OCI-LY7 (cell line): ENCODE measurements at regions not wholly inside any gene's neighbourhood (a gene's known extent, or its start where the extent isn't known, plus 50 kb on each side); places are given as distances from the start of the nearest gene placed in this dataset.

ENCODE experiments used
- BruUV-seq: library from RNA; stranded (reverse); fragments of 400-500 nt; replicated peaks from 2 replicates; lab custom pipeline; 2021; lab: Mats Ljungman, UMichigan
- CTCF ChIA-PET: fragments of 300-600 bp; sonication (Branson Sonifier 250); formaldehyde crosslinking; loops from one replicate; lab custom pipeline; 2022; ENCODE audit warnings: antibody characterized with exemption; ENCODE audit not compliant: unreplicated experiment; lab: Charles Lee
- POLR2A ChIA-PET: fragments of 300-600 bp; sonication (Branson Sonifier 250); formaldehyde crosslinking; loops from one replicate; lab custom pipeline; 2022; ENCODE audit warnings: antibody characterized with exemption; lab: Charles Lee
- DNase-seq: peaks from one replicate; pipeline ENCODE4 v3.0.0-alpha.2; 2015; ENCODE audit warnings: low spot score
- H2AFZ ChIP-seq: fragments of 200-600 bp; sonication (generic), shearing (Covaris generic); 2 replicates; pipeline ENCODE4 v1.6.1; 2014; ENCODE audit warnings: mild to moderate bottlenecking, antibody characterized with exemption, low read length, moderate library complexity
- H3K27ac ChIP-seq: fragments of 200-600 bp; sonication (generic); 2 replicates; pipeline ENCODE4 v1.5.1; 2014; ENCODE audit warnings: mixed run types, low read depth, mild to moderate bottlenecking, moderate library complexity, low read length, inconsistent platforms; ENCODE audit not compliant: poor library complexity, severe bottlenecking
- H3K36me3 ChIP-seq: fragments of 200-600 bp; sonication (generic); 2 replicates; pipeline ENCODE4 v1.6.1; 2014; ENCODE audit warnings: mild to moderate bottlenecking, antibody characterized with exemption, low read length, moderate library complexity, mixed read lengths; ENCODE audit not compliant: insufficient read depth
- H3K4me1 ChIP-seq: fragments of 200-600 bp; sonication (generic); 2 replicates; pipeline ENCODE4 v1.5.1; 2014; ENCODE audit warnings: mild to moderate bottlenecking, low read length; ENCODE audit not compliant: insufficient read depth, poor library complexity, severe bottlenecking
- H3K4me2 ChIP-seq: fragments of 200-600 bp; sonication (generic); 2 replicates; pipeline ENCODE4 v1.6.1; 2014; ENCODE audit warnings: mild to moderate bottlenecking, low read length
- H3K4me3 ChIP-seq: fragments of 200-600 bp; sonication (generic); 2 replicates; pipeline ENCODE4 v1.5.1; 2014; ENCODE audit warnings: mild to moderate bottlenecking, low read depth, low read length; ENCODE audit not compliant: poor library complexity, severe bottlenecking
- H3K79me2 ChIP-seq: fragments of 200-600 bp; sonication (generic); 2 replicates; pipeline ENCODE4 v1.6.1; 2016; ENCODE audit warnings: low read depth, mild to moderate bottlenecking, low read length, moderate library complexity, mixed read lengths; ENCODE audit not compliant: insufficient read depth
- H3K9me2 ChIP-seq: fragments of 200-600 bp; sonication (generic); 2 replicates; pipeline ENCODE4 v1.6.1; 2016; ENCODE audit warnings: mild to moderate bottlenecking, low read length, mixed read lengths; ENCODE audit not compliant: insufficient read depth
- H3K9me3 ChIP-seq: fragments of 200-600 bp; sonication (generic); 2 replicates; pipeline ENCODE4 v1.6.1; 2014; ENCODE audit warnings: mild to moderate bottlenecking, mixed run types, low read length, mixed read lengths
- H4K20me1 ChIP-seq: fragments of 200-600 bp; sonication (generic); 2 replicates; pipeline ENCODE4 v1.6.1; 2014; ENCODE audit warnings: mild to moderate bottlenecking, antibody characterized with exemption, low read length, moderate library complexity, mixed read lengths; ENCODE audit not compliant: insufficient read depth
- EZH2phosphoT487 ChIP-seq: fragments of 200-600 bp; sonication (generic); IDR thresholded peaks from 2 replicates; pipeline ENCODE4 v1.6.1; 2018; ENCODE audit warnings: low read depth, borderline replicate concordance, mild to moderate bottlenecking, mixed run types, antibody characterized with exemption, low read length, moderate library complexity, mixed read lengths
- intact Hi-C: fragments of 100-400 bp; cut with micrococcal nuclease; formaldehyde crosslinking; loops from one replicate; pipeline ENCODE4 v1.10.0; 2022; ENCODE audit not compliant: unreplicated experiment
- TF ChIP-seq, protein P1 (sequence below): fragments of 200-600 bp; sonication (generic); conservative IDR thresholded peaks from 2 replicates; pipeline ENCODE4 v1.5.1; 2014; ENCODE audit warnings: mild to moderate bottlenecking, antibody characterized with exemption, low read length, moderate library complexity, mixed read lengths

DNA sequence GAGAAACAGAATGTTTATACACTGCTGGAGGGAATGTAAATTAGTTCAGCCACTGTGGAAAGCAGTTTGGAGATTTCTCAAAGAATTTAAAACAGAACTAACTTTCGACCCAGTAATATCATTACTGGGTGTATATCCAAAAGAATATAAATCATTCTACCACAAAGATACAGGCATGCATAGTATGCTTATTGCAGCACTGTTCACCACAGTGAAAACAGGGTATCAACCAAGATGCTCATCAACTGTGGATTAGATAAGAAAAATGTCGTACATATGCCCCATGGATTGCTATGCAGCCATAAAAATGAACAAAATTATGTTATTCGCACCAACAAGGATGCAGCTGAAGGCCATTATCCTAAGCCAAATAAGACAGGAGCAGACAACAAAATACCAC, 343.1 kb upstream of the KCND2 start:
- ChIA-PET CTCF (no interaction called here), POLR2A (interaction anchor here (1.4 kb wide), 1 partner anchor 12 kb away, joined by 3 read pairs; no protein-coding TSS in a partner anchor)
- no peak overlapping the region for H3K27ac ChIP-seq
- H3K79me2 ChIP-seq = no peaks in the 10 kb centered on the region
- TF ChIP-seq, protein P1, sequence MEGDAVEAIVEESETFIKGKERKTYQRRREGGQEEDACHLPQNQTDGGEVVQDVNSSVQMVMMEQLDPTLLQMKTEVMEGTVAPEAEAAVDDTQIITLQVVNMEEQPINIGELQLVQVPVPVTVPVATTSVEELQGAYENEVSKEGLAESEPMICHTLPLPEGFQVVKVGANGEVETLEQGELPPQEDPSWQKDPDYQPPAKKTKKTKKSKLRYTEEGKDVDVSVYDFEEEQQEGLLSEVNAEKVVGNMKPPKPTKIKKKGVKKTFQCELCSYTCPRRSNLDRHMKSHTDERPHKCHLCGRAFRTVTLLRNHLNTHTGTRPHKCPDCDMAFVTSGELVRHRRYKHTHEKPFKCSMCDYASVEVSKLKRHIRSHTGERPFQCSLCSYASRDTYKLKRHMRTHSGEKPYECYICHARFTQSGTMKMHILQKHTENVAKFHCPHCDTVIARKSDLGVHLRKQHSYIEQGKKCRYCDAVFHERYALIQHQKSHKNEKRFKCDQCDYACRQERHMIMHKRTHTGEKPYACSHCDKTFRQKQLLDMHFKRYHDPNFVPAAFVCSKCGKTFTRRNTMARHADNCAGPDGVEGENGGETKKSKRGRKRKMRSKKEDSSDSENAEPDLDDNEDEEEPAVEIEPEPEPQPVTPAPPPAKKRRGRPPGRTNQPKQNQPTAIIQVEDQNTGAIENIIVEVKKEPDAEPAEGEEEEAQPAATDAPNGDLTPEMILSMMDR = no peak
- no peak for TF ChIP-seq EZH2phosphoT487
- H3K9me3 ChIP-seq = no peaks in the 10 kb centered on the region
- no TSS peak for BruUV-seq
- H3K4me3 ChIP-seq = no peak overlapping the region
- H4K20me1 ChIP-seq = no peaks in the 10 kb centered on the region
- H3K36me3 ChIP-seq = no peaks in the 10 kb centered on the region
- no peak for DNase-seq
- no peak overlapping the region for H3K4me2 ChIP-seq
- no peaks in the 10 kb centered on the region for H3K9me2 ChIP-seq
- intact Hi-C loops = no loop called here
- H3K4me1 ChIP-seq = no peaks in the 10 kb centered on the region
- H2AFZ ChIP-seq = no peak overlapping the region

DNA sequence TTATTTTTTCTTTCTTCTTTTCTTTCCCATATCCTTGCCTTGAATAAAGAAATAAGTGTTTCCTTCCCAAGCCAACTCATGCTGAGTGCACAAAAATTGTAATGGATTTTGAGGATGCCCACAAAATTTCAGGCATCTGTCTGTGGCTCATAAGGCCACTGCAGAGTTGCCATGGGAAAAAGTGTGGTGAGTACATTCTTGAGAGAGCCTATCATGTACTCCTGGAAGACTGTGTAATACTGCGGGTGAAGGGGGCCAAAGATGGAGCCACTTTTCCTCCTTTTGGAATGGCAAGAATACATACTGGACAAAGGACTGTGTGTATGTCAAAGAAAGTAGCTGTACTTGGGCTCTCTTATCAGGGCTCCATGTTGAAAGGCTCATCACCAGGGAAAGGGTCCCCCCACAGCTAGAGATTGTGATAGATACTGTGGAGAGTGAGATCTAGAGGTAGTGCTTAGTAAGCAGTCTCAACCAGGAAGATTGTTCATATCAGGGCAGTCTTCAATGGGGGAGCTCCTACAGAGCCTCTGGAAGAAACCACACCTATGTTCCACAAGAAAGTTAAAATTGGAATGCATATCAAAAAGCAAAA, 341.6 kb upstream of the KCND2 start:
- H3K4me1 ChIP-seq = no peaks in the 10 kb centered on the region
- H3K27ac ChIP-seq = no peak overlapping the region
- DNase-seq = no peak
- POLR2A ChIA-PET = interaction anchor here (1.0 to 1.4 kb wide), 2 partner anchors 9 to 11 kb away, joined by 3 read pairs; no protein-coding TSS in a partner anchor
- no peaks in the 10 kb centered on the region for H3K9me3 ChIP-seq
- intact Hi-C loops = no loop called here
- no peak overlapping the region for H2AFZ ChIP-seq
- no peaks in the 10 kb centered on the region for H3K79me2 ChIP-seq
- CTCF ChIA-PET = no interaction called here
- no peak overlapping the region for H3K4me3 ChIP-seq
- no peaks in the 10 kb centered on the region for H3K36me3 ChIP-seq
- no TSS peak for BruUV-seq
- TF ChIP-seq, protein P1 = no peak
- no peak for TF ChIP-seq EZH2phosphoT487
- no peaks in the 10 kb centered on the region for H3K9me2 ChIP-seq
- no peak overlapping the region for H3K4me2 ChIP-seq
- no peaks in the 10 kb centered on the region for H4K20me1 ChIP-seq

DNA sequence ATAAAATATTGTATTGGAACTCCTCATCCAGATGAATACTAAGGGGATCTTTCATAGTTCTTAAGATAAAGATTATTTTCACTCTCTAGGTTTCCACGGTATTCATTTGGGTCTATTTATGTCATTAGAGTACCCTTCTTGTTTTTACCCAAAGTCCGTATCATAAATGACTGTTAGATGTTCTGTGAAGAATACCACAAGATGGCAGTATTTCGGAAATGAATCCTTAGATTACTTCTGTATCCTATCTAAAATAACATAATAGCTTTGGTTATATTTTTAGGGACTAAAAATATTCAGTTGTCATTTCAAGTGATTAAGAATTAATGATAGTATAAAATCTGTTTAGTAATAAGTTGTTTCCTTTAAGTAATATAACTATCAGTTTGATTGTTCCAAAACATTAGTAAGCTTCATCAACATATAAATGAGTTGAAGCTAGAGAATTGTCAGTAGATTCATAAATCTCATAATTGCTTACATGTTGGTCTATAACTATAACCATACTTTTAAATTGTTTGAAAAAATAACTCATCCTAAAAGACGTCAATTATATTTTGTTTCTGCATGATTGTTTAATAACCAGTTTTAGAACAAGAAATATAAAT, 337.5 kb upstream of the KCND2 start:
- H3K79me2 ChIP-seq = no peaks in the 10 kb centered on the region
- intact Hi-C loops = loop anchor here (2.0 kb wide), 1 partner anchor 619 kb away; no protein-coding TSS in a partner anchor
- no peaks in the 10 kb centered on the region for H3K36me3 ChIP-seq
- H3K4me1 ChIP-seq = no peaks in the 10 kb centered on the region
- H3K4me3 ChIP-seq = no peak overlapping the region
- ChIA-PET POLR2A (no interaction called here), CTCF (no interaction called here)
- no peaks in the 10 kb centered on the region for H3K9me2 ChIP-seq
- no peak overlapping the region for H3K27ac ChIP-seq
- H4K20me1 ChIP-seq = no peaks in the 10 kb centered on the region
- no peaks in the 10 kb centered on the region for H3K9me3 ChIP-seq
- no TSS peak for BruUV-seq
- H3K4me2 ChIP-seq = no peak overlapping the region
- DNase-seq = peak; percentile 30
- TF ChIP-seq, protein P1 = peak; percentile 81
- no peak for TF ChIP-seq EZH2phosphoT487
- no peak overlapping the region for H2AFZ ChIP-seq
